HG02973 (cell line): ENCODE measurements at regions not wholly inside any gene's neighbourhood (a gene's known extent, or its start where the extent isn't known, plus 50 kb on each side); places are given as distances from the start of the nearest gene placed in this dataset.
"Not testable (repeated sequence)": the region's sequence is repeated elsewhere in the genome, so short reads cannot be mapped to it uniquely, and the experiment has no call there.

Source experiments
- ATAC-seq: cut with Tn5 transposase; IDR thresholded peaks from one replicate; pipeline ENCODE4 v1.9.1; 2021; ENCODE audit warnings: moderate library complexity; ENCODE audit not compliant: unreplicated experiment

DNA sequence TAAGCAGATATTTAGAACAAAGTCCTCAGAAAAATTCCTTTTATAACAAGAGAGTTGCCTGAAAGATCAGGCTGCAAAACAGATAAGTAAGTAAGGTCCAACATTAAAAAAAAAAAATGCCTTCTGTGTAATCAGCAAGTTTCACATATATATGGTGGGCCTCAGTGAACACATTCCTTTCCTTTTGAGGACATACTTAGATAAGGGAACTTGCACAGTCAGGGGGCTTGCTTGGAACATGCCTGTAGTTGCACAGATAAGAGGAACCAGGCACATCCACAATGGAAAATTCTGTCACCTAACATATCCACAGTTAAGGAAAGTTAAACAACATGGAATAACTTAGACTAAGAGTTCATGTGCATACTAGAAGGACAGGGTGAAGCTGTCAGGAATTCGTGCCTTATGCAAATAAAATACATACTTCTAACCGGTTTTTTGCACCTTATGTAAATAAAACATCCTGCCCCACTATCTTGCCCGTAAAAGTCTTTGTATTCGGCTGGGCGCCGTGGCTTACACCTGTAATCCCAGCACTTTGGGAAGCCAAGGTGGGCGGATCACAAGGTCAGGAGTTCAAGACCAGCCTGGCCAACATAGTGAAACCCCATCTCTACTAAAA lies 257.3 kb downstream of the ZNF33B start:
- ATAC-seq, result no peak

DNA sequence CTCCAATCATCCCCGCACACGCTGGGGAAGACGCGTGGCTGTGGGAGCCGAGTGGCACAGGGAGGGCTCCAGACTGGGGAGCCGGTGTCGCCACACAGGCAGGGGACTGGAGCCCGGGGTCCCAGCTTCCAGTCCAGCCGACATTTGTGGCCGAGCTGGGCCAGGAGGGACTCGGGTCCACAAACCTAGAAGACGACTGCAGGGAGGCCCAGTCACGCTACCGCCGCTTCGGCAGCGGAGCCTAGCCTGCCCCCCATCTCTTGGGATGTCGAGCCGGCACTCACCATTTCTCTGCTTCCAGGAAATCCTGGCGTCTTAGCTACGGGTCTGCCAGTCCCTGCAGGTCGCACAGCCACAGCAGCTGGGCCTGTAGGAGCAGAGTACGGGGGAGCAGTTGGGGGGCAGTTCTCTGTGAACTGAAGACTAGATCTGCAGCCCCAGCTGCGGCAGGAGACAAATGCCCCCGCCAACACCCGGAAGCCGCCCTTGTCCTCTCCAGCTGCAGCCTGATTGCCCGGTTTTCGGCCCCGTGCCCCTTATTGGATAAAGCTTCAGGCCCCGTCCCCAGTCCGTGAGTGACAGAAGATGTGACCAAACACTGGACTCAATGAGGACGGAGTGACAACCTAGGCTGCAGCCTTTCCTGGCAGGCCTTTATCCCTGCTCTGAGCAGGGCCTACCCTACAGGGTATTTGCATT lies 270.7 kb downstream of the ZNF33B start:
- ATAC-seq, result peak; percentile 99

DNA sequence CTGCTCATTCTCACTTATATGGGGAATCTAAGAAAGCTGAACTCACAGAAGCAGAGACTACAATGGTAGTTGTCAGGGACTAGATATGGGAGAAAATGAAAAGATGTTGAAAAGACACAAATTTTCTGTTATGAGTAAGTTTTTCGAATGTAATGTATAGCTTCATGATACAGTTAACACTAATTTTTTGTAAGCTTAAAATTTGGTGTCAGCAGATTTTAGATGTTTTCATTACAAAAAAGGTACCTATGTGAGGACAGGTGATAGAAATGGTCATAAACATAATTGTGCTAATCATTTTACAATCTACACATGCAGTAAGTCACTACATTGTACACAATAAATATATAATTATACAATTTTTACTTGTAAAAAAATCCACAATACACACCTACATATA lies 286.6 kb downstream of the ZNF33B start:
- no peak for ATAC-seq

DNA sequence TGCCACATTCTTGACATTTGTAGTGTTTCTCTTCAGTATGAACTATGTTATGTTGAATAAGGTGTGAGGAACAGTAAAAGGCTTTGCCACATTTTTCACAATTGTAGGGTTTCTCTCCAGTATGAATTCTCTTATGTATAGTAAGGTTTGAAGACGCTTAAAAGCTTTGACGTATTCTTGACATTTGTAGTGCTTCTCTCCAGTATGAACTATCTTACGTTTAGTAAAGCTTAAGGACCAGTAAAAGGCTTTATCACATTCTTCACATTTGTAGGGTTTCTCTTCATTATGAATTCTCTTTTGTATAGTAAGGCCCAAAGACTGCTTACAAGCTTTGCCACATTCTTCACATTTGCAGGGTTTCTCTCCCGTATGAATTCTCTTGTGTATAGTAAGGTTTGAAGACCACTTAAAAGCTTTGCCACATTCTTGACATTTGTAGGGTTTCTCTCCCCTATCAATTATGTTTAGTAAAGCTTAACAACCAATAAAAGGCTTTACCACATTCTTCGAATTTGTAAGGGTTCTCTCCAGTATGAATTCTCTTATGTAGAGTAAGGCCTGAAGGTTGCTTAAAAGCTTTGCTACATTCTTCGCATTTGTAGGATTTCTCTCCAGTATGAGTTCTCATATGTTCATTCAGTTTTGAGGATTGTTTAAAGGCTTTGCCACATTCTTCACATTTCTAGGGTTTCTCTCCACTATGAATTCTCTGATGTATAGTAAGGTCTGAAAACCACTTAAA lies 301.6 kb downstream of the ZNF33B start:
- ATAC-seq, result not testable (repeated sequence)

DNA sequence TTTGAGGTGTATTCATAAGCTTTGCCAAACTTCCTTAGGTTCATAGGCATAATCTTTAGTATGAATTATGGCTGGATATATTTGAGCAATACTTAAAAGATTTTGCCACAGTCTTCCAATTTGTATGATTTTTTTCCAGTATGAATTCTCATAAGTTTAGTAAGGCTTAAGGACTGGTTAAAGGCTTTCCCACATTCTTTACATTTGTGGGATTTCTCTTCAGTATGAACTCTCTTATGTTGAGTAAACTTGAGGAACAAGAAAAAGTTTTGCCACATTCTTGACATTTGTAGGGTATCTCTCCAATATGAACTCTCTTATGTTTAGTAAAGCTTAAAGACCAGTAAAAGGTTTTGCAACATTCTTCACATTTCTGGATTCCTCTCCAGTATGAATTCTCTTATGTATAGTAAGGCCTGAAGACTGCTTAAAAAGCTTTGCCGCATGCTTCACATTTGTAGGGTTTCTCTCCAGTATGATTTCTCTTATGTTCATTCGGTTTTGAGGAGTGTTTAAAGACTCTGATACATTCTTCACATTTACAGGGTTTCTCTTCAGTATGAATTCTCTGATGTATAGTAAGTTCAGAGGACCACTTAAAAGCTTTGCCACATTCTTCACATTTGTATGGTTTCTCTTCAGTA lies 302.6 kb downstream of the ZNF33B start:
- ATAC-seq, result not testable (repeated sequence)

DNA sequence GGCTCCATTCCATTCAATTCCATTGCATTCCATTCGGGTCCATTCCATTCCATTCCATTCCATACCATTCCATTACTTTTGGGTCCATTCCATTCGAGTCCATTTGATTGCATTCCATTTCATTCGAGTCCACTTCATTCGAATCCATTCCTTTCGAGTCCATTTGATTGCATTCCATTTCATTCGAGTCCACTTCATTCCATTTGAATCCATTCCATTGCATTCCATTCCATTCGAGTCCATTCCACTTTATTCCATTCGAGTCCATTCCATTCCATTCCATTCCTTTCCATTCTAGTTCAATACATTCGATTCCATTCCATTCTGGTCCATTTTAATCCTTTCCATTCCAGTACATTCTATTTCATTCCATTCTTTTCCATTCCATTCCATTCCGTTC lies 334.0 kb downstream of the ZNF33B start:
- no peak for ATAC-seq

DNA sequence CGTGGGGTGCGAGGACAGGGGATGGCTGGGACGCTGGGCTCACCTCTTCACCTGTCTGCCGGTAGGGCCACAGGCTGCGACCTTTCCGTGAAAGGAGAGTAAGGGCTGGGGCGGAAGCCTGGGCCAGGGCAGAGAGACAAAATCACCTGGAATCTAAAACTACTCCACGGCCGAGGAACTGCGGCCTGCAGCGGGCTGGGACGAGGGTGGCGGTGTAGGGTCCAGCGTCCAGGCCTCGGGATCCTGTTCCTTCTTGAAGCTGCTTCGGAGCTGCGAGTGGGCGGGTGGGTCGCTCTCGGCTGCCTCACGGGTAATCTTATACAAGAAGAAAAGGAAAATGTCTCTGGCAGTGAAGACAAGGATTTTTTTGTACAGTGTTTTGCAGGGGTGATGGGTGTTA lies 356.5 kb downstream of the ZNF33B start:
- not testable (repeated sequence) for ATAC-seq

DNA sequence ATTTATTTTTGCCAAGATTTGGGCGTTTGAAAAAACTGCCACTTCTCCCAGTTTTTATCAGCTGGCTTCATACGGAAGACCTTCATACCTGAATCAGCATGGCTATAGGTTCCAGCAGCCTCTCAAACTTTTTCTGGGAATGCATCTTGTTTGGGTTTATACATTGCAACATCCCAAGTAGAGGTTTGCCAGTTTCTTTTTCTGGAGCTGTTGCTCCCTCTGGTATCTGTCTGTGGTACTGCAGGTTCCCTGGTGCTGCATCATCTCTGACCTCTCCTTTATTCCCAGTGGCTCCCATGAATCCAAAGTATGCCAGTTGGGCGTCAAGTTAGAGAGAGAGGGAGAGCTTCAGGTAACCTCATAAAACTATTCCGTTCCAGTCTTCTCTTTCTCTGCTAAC lies 368.6 kb downstream of the ZNF33B start:
- not testable (repeated sequence) for ATAC-seq

DNA sequence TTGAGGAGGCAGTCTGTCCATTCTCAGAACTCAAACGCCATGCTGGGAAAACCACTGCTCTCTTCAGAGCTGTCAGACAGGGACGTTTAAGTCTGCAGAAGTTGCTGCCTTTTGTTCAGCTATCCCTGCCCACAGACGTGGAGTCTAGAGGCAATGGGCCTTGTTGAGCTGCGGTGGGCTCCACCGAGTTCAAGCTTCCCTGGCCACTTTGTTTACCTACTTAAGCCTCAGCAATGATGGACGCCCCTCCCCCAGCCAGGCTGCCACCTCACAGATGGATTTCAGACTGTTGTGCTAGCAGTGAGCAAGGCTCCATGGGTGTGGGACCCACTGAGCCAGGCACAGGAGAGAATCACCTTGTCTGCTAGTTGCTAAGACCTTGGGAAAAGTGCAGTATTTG lies 375.1 kb downstream of the ZNF33B start:
- not testable (repeated sequence) for ATAC-seq

DNA sequence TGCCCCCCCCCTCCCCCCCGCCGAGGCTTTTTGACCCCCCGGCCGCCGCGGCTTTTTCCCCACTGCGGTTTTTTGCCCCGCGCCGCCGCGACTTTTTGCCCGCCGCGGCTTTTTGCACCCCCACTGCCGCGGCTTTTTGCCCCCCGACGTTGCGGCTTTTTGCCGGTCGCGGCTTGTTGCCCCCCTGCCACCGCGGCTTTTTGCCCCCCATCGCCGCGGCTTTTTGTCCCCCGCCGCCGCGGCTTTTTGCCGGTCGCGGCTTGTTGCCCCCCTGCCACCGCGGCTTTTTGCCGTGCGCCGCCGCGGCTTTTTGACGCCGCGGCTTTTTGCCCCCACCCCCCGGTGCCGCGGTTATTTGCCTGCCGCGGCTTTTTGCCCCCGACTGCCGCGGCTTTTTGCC lies 395.4 kb downstream of the ZNF33B start:
- not testable (repeated sequence) for ATAC-seq

DNA sequence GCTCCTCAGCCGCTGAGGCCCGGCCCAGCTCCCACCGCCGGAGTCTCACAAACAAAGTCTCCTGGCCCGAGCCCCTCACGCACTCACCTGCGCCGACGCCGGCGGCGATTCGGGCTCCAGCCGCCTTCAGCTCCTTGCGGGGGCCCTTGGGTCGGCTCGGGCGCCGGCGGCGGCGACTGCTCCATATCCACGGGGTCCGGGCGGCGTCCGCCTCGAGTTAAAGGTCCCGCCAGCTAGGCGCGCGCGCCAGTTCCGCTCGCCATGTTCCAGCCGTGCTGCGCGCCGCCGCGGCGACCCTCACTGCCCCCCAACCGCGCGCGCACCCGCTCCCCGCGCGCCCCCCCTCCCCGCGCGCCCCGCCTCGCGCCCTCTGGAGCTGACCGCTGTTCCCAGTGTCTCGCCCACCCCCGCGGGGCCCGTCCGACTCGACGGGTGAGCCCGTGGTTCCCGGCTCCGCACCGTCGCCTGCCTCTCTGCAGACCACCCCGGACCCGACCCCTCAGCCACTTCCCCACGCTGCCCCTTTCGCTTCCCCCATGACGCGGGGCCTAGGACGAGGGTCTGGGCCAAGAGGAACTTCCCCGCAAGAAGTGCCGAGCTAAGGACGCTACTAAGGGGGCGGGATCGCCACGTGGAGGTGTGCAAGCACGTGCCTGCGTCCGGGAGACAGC lies 396.1 kb downstream of the ZNF33B start:
- no peak for ATAC-seq

DNA sequence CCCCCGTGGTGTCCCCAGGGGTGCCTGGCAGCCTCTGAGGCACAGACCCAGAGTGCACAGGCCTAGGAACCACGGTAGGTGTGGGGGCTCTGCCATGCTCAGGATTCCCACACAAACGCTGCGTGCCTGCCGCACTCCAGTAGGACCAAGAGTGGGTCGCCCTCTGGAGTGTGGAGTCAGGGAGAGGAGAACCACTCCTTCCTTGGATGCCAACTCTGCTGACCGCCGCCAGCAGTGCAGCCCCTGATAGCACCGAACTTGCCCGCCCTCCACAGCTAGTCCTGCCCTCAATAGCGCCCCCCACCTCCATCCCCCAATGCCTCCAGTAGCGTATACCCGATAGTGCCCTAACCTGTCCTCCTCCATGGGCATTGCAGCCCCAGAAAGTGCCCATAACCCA lies 402.0 kb downstream of the ZNF33B start:
- ATAC-seq, result not testable (repeated sequence)

DNA sequence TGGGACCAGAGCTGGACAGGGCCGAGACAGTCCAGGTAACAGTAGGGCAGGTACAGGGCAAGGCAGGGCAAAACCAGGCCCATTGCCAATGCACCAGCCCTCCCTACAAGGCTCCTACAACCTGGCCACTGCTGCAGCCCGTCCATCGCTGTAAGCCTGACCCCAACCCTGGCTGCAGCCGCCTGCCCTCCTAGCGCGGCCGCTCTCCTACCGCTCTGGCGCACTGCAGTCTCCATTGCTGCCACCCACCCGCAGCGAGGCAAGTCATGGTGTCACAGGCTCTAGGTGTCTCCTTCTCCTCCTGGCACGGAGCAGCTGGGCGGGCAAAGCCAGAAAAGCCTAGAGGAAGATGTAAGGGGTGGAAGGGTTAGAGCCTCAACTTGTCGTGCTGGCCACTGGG lies 402.6 kb downstream of the ZNF33B start:
- not testable (repeated sequence) for ATAC-seq

DNA sequence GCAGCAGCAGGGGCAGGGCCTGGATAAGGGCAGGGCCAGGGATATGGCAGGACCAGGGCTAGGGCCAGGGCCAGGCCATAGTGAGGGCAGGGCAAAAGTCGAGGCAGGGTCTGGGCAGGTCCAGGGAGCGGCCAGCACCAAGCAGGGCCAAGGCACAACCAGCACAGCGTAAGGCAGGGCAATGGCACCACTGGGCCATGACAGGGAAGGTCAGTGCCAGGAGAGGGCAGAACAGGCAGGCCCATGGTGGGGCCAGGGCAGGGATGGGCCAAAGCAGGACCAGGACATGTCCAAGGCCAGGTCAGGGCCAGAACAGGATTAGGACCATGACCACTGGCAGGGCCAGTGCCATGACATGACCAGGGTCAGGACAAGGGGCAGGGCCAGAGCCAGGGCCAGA lies 403.1 kb downstream of the ZNF33B start:
- not testable (repeated sequence) for ATAC-seq

DNA sequence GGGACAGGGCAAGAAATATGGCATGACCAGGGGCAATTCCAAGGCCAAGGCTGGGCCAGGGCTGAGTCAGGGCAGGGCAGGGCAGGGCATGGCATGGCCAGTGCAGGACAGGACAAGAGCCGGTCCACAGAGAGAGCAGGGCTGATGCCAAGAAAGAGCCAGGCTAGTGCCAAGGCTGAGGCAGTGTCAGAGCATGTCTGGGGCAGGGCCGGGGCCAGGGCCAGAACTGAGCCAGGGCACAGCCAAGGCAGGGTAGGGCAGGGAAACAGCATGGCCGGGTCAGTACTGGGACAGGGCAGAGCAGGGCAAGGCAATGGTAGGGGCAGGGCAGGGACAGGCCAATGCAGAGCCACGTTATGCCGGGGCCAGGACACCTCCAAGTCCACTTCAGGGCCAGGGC lies 403.9 kb downstream of the ZNF33B start:
- ATAC-seq, result not testable (repeated sequence)

DNA sequence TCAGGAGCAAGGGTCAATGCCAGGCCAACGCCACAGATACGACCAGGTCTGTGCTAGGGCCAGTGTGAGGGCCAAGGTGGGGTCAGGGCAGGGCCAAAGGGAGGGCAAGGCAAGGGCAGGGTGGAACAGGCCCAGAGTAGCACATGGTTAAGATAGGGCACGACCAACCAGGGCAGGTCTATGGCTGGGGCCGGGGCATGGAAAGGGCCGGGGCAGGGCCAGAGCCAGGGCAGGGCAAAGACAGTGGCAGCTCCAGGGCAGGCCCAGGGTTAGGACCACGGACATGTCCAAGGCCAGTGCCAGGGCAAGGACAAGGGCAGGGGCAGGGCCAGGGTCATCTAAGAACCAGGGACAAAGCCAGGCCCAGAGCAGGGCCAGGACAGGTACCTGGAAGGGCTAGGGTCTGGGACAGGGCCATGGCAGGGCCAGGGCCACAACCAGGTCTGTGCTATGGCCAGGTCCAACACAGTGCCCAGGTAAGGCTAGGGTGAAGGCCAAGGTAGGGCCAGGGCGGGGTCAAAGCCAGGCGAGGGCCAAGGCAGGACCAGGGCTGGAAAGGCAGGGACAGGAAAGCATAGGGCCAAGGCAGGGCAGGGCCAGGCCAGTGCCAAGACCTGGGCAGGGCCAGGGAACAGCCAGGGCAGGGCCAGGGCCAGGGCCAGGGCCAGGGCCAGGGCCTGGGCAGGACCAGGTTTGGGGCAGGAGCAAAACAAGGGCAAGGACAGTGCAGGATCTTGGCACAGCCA lies 404.7 kb downstream of the ZNF33B start:
- not testable (repeated sequence) for ATAC-seq

DNA sequence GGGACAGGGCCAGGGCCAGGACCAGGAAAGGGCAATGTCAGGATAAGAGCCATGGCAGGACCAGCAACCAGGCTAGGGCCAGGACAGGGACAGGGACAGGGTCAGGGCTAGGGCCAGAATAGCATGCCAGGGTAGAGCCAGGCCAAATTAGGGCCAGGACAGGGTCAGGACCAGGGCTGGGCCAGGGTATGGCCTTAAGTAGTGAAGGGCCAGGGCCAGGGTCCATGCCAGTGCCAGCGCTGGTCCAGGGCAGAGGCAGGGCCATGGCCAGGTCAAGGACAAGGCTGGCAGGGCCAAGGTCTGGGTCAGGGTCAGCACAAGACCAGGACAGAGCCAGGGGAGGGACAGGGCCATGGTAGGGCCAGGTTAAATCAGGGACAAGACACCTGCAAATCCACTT lies 405.4 kb downstream of the ZNF33B start:
- ATAC-seq, result not testable (repeated sequence)

DNA sequence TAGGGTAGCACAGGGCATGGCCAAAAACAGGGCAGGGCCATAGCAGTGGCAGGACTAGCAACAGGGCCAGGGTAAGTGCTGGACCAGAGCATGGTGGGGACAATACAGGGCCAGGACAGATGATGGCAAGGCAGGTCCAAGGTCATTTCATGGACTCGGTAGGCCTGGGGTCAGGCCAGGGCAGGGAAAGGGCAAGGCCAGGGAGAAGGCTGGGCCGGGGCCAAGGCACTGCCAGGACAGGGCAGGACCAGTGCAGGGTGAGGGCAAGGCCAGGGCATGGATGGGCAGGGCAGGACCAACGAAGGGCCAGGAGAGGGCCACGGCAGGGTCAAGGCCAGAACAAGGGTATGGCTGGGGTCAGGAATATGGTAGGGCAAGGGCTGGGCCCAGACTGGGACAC lies 407.6 kb downstream of the ZNF33B start:
- ATAC-seq, result not testable (repeated sequence)

DNA sequence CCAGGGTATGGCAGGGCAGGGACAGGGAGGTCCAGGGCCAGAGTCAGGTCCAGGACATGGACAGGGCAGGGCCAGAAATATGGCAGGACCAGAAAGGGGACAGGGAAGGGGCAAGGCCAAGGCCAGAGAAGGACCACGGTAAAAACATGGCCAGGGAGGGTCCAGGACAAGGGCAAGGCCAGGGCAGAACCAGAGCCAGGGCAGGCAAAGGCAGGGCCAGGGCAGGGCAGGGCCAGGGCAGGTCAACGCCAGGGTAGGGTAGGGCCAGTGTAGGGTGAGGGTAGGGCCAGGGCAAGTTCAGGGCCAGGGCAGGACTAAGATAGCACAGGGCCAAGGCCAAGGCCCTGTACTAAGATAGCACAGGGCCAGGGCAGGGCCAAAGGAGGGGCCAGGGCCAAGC lies 408.3 kb downstream of the ZNF33B start:
- ATAC-seq, result not testable (repeated sequence)

DNA sequence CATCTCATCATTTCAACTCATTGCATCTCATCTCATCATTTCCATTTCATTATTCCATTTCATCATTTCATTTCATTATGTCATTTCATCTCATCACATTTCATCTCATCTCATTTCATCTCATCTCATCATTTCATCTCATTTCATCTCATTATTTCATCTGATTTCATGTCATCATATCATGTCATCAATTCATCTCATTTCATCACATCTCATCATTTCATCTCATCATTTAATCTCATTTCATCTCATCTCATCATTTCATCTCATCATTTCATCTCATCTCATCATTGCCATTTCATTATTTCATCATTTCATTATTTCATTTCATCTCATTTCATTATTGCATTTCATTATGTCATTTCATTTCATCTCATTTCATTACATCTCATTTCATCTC lies 410.5 kb downstream of the ZNF33B start:
- not testable (repeated sequence) for ATAC-seq
